Left lung (tissue), 4 donors: ENCODE measurements at regions not wholly inside any gene's neighbourhood (a gene's known extent, or its start where the extent isn't known, plus 50 kb on each side); places are given as distances from the start of the nearest gene placed in this dataset.

Source experiments
- ATAC-seq: fragments of 200-7000 bp; cut with Tn5 transposase; one replicate; pipeline ENCODE4 v1.9.1; 2020; ENCODE audit warnings: moderate library complexity
- DNase-seq, 4 donors: peaks; one replicate each; pipeline ENCODE4 v3.0.0-alpha.2; 2013 to 2020
- H3K27ac ChIP-seq, 2 donors: fragments of 200-600 bp; sonication (generic) in 1 of 2; one replicate each; pipeline versions ENCODE4 v1.5.0 to v1.8.0; 2020 to 2021
- H3K27me3 ChIP-seq, 2 donors: fragments of 200-600 bp; sonication (generic) in 1 of 2; one replicate each; pipeline versions ENCODE4 v1.5.0 to v1.8.0; 2020 to 2021
- H3K36me3 ChIP-seq, 2 donors: fragments of 200-600 bp; sonication (generic) in 1 of 2; one replicate each; pipeline versions ENCODE4 v1.5.0 to v1.8.0; 2020 to 2021
- H3K4me1 ChIP-seq, 2 donors: fragments of 200-600 bp; one replicate each; pipeline ENCODE4 v1.8.0; 2021
- H3K4me3 ChIP-seq, 2 donors: fragments of 200-600 bp; sonication (generic) in 1 of 2; one replicate each; pipeline versions ENCODE4 v1.5.0 to v1.8.0; 2020 to 2021; ENCODE audit warnings: mild to moderate bottlenecking in 1 of 2
- H3K9me3 ChIP-seq, 2 donors: fragments of 200-600 bp; sonication (generic) in 1 of 2; one replicate each; pipeline versions ENCODE4 v1.5.0 to v1.8.0; 2020 to 2021
- CTCF ChIP-seq, 2 donors: fragments of 200-600 bp; sonication (generic) in 1 of 2; IDR thresholded peaks; one replicate each; pipeline versions ENCODE4 v1.5.0 to v1.8.0; 2021; ENCODE audit warnings: antibody characterized with exemption in 2 of 2
- intact Hi-C, 2 donors: fragments of 100-400 bp; cut with DNase I; formaldehyde crosslinking; loops; one replicate each; pipeline versions ENCODE4 v1.11.2 to v1.14.2; 2022
- donor health status: DM: no; HTN: yes; CAD: no.
- donor health status: DM: no; HTN: no; CAD: no.

GRCh38 chr19:5273782-5274181 is 66.8 kb downstream of the PTPRS start:
- ATAC-seq (no peak), DNase-seq (no peak)
- no peak for TF ChIP-seq CTCF (IDR thresholded peaks at IDR 0.05)
- no peak overlapping the region for H3K4me3 ChIP-seq
- H3K9me3 ChIP-seq, result no peaks in the 10 kb centered on the region
- peaks cover 0 to 14% of the 10 kb centered on the region in 2 donors for H3K36me3 ChIP-seq
- H3K27ac ChIP-seq, result no peak overlapping the region
- intact Hi-C loops, result no loop called here
- no peaks in the 10 kb centered on the region for H3K4me1 ChIP-seq
- H3K27me3 ChIP-seq, result no peaks in the 10 kb centered on the region

GRCh38 chr19:5271145-5271544 is 69.5 kb downstream of the PTPRS start:
- DNase-seq (peak in 1 of 4 donors; percentile 8), ATAC-seq (no peak)
- no peak overlapping the region for H3K4me3 ChIP-seq
- no peaks in the 10 kb centered on the region for H3K27me3 ChIP-seq
- H3K4me1 ChIP-seq, result no peaks in the 10 kb centered on the region
- no peak overlapping the region for H3K27ac ChIP-seq
- H3K9me3 ChIP-seq, result no peaks in the 10 kb centered on the region
- peaks cover 0 to 14% of the 10 kb centered on the region in 2 donors for H3K36me3 ChIP-seq
- no peak for TF ChIP-seq CTCF (IDR thresholded peaks at IDR 0.05)
- intact Hi-C loops, result no loop called here

- peaks cover 0 to 14% of the 10 kb centered on the region in 2 donors for H3K36me3 ChIP-seq
- H3K4me1 ChIP-seq, result no peaks in the 10 kb centered on the region
- intact Hi-C loops, result no loop called here
- no peak overlapping the region for H3K27ac ChIP-seq
- H3K9me3 ChIP-seq, result no peaks in the 10 kb centered on the region
- DNase-seq (peak in 1 of 4 donors; percentile 9), ATAC-seq (no peak)
- H3K27me3 ChIP-seq, result no peaks in the 10 kb centered on the region
- no peak overlapping the region for H3K4me3 ChIP-seq
- no peak for TF ChIP-seq CTCF (IDR thresholded peaks at IDR 0.05)
Measured at GRCh38 chr19:5269926-5270325, 70.7 kb downstream of the PTPRS start.

- TF ChIP-seq CTCF (IDR thresholded peaks at IDR 0.05), result no peak
- Histone ChIP-seq H3K4me1 (no peaks in the 10 kb centered on the region), H3K9me3 (no peaks in the 10 kb centered on the region), H3K4me3 (no peak overlapping the region), H3K27ac (no peak overlapping the region), H3K36me3 (peaks cover 0 to 17% of the 10 kb centered on the region in 2 donors), H3K27me3 (no peaks in the 10 kb centered on the region)
- peak in 1 of 4 donors; percentile 55 for DNase-seq
- intact Hi-C loops, result no loop called here
- ATAC-seq, result no peak
Measured at GRCh38 chr19:5269279-5269678, 71.3 kb downstream of the PTPRS start.

- no peaks in the 10 kb centered on the region for H3K27me3 ChIP-seq
- no peaks in the 10 kb centered on the region for H3K9me3 ChIP-seq
- no peak overlapping the region for H3K27ac ChIP-seq
- H3K4me1 ChIP-seq, result no peaks in the 10 kb centered on the region
- DNase-seq (peak in 1 of 4 donors; percentile 31), ATAC-seq (no peak)
- peaks cover 0 to 18% of the 10 kb centered on the region in 2 donors for H3K36me3 ChIP-seq
- no peak for TF ChIP-seq CTCF (IDR thresholded peaks at IDR 0.05)
- H3K4me3 ChIP-seq, result no peak overlapping the region
- intact Hi-C loops, result no loop called here
Measured at GRCh38 chr19:5268801-5269200, 71.8 kb downstream of the PTPRS start.
